GM12873 (cell line): ENCODE measurements at regions not wholly inside any gene's neighbourhood (a gene's known extent, or its start where the extent isn't known, plus 50 kb on each side); places are given as distances from the start of the nearest gene placed in this dataset.

Experiments
- CTCF ChIP-seq: IDR thresholded peaks from 2 replicates; pipeline ENCODE4 v1.5.1; 2012; ENCODE audit warnings: low read depth, mild to moderate bottlenecking, moderate library complexity, low read length, control low read depth; ENCODE audit not compliant: insufficient read depth; ENCODE audit errors: missing control alignments

GRCh38 chr2:144114760-144115159 is 405.2 kb downstream of the ZEB2 start:
- TF ChIP-seq CTCF: no peak

GRCh38 chr2:144111437-144111836 is 408.5 kb downstream of the ZEB2 start:
- TF ChIP-seq CTCF: no peak

- no peak for TF ChIP-seq CTCF
Measured at GRCh38 chr2:144102386-144102785, 417.5 kb downstream of the ZEB2 start.

GRCh38 chr2:144099780-144100377 is 420.0 kb downstream of the ZEB2 start:
- TF ChIP-seq CTCF: no peak

- TF ChIP-seq CTCF: no peak
Measured at GRCh38 chr2:144099340-144099739, 420.6 kb downstream of the ZEB2 start.

- no peak for TF ChIP-seq CTCF
Measured at GRCh38 chr2:144097440-144098225, 422.3 kb downstream of the ZEB2 start.

GRCh38 chr2:144096531-144096930 is 423.4 kb downstream of the ZEB2 start:
- TF ChIP-seq CTCF: no peak
